ENCODE measurements at regions not wholly inside any gene's neighbourhood (a gene's known extent, or its start where the extent isn't known, plus 50 kb on each side); places are given as distances from the start of the nearest gene placed in this dataset.

DNA sequence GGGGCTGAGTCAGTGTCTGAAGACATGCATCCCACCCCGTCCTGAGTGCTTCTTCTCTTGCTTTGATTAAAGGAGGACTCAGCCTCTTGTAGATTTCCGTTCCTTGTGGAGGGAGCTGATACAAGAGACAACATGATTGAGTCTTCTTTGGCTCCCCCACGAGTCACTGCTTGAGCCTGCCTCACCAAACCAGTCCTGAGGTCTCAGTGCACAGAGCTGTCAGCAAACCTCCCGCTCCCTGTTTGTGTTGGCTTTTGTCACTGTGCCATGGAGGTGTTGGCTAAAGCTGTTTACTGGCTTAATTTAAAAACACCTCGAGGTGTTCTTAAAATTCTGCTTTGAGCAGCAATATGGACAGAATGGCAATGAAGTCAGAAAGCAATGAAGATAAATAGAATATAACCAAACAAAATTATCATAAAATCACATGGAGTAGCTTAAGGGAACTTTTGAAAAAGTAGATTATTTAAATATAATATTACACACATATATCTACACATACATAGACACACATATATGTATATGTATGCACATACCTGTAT, 234.1 kb upstream of the ANKRD55 start:
- intact Hi-C loops (cut with micrococcal nuclease; ENCODE audit: unreplicated experiment) (loop anchor here (10.0 kb wide), 1 partner anchor 532 kb away; no protein-coding TSS in a partner anchor), in situ Hi-C loops (cut with HindIII; ENCODE audit: extremely low pct_ligation_motif_present, low pct_unique_long_range_greater_than_20kb) (no loop called here)
- Histone ChIP-seq H4K20me1 (ENCODE audit: insufficient read depth, low read length) (no peaks in the 10 kb centered on the region), H2AFZ (ENCODE audit: low read length) (no peak overlapping the region), H3K4me2 (ENCODE audit: low read depth, low read length) (no peak overlapping the region), H3K9me3 (ENCODE audit: low read length) (no peaks in the 10 kb centered on the region), H3K4me3 (replicated peaks in 1 of 3; ENCODE audit: insufficient read depth in 1 of 3, low read depth in 2 of 3, low read length in 3 of 3) (no peak overlapping the region), H3K36me3 (replicated peaks in 1 of 2; ENCODE audit: control insufficient read depth in 1 of 2, insufficient read depth in 2 of 2, low read length in 2 of 2) (no peaks in the 10 kb centered on the region; a peak in 2 of 5 replicates), H3K79me2 (ENCODE audit: insufficient read depth, low read length) (no peaks in the 10 kb centered on the region), H3K27me3 (ENCODE audit: control insufficient read depth in 1 of 2, insufficient read depth in 2 of 2, low read length in 2 of 2) (no peaks in the 10 kb centered on the region), H3K9ac (ENCODE audit: insufficient read depth, low read depth, low read length) (no peak overlapping the region), H3K27ac (ENCODE audit: extremely low read length, insufficient read depth, low read length) (no peak overlapping the region), H3K4me1 (ENCODE audit: insufficient read depth, low read length) (peaks cover 71% of the 10 kb centered on the region)
- 73% methylated on average over 5 of the region's 5 CpGs for WGBS (ENCODE audit: low lambda C conversion rate)
- no TSS peak for BruUV-seq (replicated peaks)
- DNase-seq (ENCODE audit: low spot score): no peak
- ChIA-PET CTCF (ENCODE audit: low intra/inter-chr PET ratio, low total read pairs) (no interaction called here), POLR2A (interaction anchor here (1.7 kb wide), 1 partner anchor 13 kb away, joined by 5 read pairs; no protein-coding TSS in a partner anchor)
- TF ChIP-seq ZNF550 (CRISPR knock-in tag; IDR thresholded peaks at IDR 0.05; ENCODE audit: borderline replicate concordance): no peak
- no peak for TF ChIP-seq HNF4G (IDR thresholded peaks at IDR 0.05; ENCODE audit: borderline replicate concordance, low read depth, low read length)
- no peak for TF ChIP-seq HNF4G (CRISPR knock-in tag; IDR thresholded peaks at IDR 0.05; ENCODE audit: borderline replicate concordance, low read depth)
- no peak for TF ChIP-seq RARA (CRISPR knock-in tag; IDR thresholded peaks at IDR 0.05)
- no peak for TF ChIP-seq ZNF34 (CRISPR knock-in tag; IDR thresholded peaks at IDR 0.05; ENCODE audit: borderline replicate concordance)
- TF ChIP-seq, protein P1, sequence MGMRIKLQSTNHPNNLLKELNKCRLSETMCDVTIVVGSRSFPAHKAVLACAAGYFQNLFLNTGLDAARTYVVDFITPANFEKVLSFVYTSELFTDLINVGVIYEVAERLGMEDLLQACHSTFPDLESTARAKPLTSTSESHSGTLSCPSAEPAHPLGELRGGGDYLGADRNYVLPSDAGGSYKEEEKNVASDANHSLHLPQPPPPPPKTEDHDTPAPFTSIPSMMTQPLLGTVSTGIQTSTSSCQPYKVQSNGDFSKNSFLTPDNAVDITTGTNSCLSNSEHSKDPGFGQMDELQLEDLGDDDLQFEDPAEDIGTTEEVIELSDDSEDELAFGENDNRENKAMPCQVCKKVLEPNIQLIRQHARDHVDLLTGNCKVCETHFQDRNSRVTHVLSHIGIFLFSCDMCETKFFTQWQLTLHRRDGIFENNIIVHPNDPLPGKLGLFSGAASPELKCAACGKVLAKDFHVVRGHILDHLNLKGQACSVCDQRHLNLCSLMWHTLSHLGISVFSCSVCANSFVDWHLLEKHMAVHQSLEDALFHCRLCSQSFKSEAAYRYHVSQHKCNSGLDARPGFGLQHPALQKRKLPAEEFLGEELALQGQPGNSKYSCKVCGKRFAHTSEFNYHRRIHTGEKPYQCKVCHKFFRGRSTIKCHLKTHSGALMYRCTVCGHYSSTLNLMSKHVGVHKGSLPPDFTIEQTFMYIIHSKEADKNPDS (CRISPR knock-in tag; IDR thresholded peaks at IDR 0.05): no peak
- no peak for TF ChIP-seq ETV6 (CRISPR knock-in tag; conservative IDR thresholded peaks at IDR 0.05)
- no peak for TF ChIP-seq ISX (CRISPR knock-in tag; conservative IDR thresholded peaks at IDR 0.05)
- no peak for TF ChIP-seq GATAD2A (CRISPR knock-in tag; IDR thresholded peaks at IDR 0.05)
- no peak for TF ChIP-seq AGO2 (optimal IDR thresholded peaks at IDR 0.05; ENCODE audit: low read depth, low read length)
- no peak for TF ChIP-seq SMARCC2 (IDR thresholded peaks at IDR 0.05)
- no peak for TF ChIP-seq NBN (conservative IDR thresholded peaks at IDR 0.05)
- TF ChIP-seq CREB1 (IDR thresholded peaks at IDR 0.05): no peak
- no peak for TF ChIP-seq CREB1 (CRISPR knock-in tag; IDR thresholded peaks at IDR 0.05)
- TF ChIP-seq HOXA9 (CRISPR knock-in tag; IDR thresholded peaks at IDR 0.05; ENCODE audit: borderline replicate concordance): no peak
- no peak for TF ChIP-seq ERF (CRISPR knock-in tag; IDR thresholded peaks at IDR 0.05)
- TF ChIP-seq MAFF (IDR thresholded peaks at IDR 0.05; ENCODE audit: low read depth, low read length): no peak
- TF ChIP-seq POLR2A (IDR thresholded peaks at IDR 0.05; ENCODE audit: insufficient read depth in 1 of 2, low read depth in 2 of 2, low read length in 2 of 2): no peak
- TF ChIP-seq NFYB (CRISPR knock-in tag; IDR thresholded peaks at IDR 0.05): no peak
- TF ChIP-seq, protein P2, sequence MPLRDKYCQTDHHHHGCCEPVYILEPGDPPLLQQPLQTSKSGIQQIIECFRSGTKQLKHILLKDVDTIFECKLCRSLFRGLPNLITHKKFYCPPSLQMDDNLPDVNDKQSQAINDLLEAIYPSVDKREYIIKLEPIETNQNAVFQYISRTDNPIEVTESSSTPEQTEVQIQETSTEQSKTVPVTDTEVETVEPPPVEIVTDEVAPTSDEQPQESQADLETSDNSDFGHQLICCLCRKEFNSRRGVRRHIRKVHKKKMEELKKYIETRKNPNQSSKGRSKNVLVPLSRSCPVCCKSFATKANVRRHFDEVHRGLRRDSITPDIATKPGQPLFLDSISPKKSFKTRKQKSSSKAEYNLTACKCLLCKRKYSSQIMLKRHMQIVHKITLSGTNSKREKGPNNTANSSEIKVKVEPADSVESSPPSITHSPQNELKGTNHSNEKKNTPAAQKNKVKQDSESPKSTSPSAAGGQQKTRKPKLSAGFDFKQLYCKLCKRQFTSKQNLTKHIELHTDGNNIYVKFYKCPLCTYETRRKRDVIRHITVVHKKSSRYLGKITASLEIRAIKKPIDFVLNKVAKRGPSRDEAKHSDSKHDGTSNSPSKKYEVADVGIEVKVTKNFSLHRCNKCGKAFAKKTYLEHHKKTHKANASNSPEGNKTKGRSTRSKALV (CRISPR knock-in tag; IDR thresholded peaks at IDR 0.05): no peak
- TF ChIP-seq SETDB1 (CRISPR knock-in tag; IDR thresholded peaks at IDR 0.05; ENCODE audit: borderline replicate concordance): no peak
- no peak for ATAC-seq
- FAIRE-seq: no peak

All from HepG2 (cell line).